NCI-H1417 treated with DMSO at 0.1 percent for 48 hours (cell line): ENCODE measurements at regions not wholly inside any gene's neighbourhood (a gene's known extent, or its start where the extent isn't known, plus 50 kb on each side); places are given as distances from the start of the nearest gene placed in this dataset.
"Not testable (repeated sequence)": the region's sequence is repeated elsewhere in the genome, so short reads cannot be mapped to it uniquely, and the experiment has no call there.

Experiments used
- DNase-seq: peaks from one replicate; lab custom pipeline; 2025; lab: John Stamatoyannopoulos, UW

DNA sequence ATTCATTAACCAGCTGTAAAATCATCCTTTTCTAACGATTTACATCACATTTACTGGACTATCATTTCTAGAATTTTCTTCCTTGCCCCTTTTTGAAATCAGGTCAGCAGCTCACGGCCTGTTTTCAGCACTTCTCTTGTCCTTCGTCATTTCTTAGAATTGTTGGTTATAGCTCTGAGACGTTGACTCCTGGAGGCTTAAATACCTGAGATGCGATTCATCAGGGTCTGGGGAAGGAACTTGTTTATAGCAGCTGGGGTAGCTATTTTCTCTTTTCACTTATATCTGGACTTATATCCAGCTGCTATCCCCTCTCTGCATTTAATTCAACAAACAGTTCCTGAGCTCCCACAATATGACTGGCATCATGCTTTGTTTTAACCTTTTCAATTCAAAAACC is 338.7 kb upstream of the TNRC6C start:
- no peak for DNase-seq

- no peak for DNase-seq
These were observed 338.2 kb upstream of the TNRC6C start for GRCh38 chr17:77620282-77620681.

- not testable (repeated sequence) for DNase-seq
These were observed 336.4 kb upstream of the TNRC6C start for GRCh38 chr17:77622084-77622483.

DNA sequence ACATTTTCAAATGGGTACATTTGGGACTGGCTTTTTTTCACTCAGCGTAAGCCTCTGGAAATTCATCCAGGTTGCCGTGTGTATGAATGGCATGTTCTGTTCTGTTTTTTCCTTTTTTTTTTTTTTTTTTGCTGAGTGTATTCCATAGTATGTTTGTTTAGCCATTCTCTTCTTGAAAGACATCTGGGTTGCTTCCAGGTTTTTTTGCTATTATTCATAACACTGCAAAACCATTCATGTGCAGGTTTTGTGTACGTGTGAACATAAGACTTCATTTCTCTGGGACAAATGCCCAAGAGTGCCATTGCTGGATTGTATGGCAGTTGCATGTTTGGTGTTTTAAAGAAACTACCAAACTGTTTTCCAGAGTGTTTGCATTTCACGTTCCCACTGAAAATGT is 335.9 kb upstream of the TNRC6C start:
- no peak for DNase-seq

- not testable (repeated sequence) for DNase-seq
These were observed 335.2 kb upstream of the TNRC6C start for GRCh38 chr17:77623321-77623720.

DNA sequence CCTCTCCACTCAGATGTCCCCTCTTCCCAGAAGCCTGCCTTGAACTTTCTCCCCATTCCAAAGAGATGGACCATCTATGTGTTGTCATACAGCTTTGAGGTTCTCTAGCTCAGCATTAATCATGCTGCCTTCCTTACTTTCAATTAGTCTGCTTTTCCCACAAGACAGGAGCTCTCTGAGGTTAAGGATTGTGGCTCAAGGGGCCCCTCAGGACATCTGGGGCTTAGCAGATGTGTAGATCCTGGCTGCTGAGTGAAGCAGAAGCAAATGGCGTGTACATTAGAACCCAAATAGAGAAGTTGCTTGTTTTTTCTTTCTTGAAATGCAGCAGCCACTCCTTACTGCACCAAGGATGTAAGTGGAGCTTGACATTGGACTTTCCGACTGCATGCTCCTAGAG is 330.5 kb upstream of the TNRC6C start:
- no peak for DNase-seq

- not testable (repeated sequence) for DNase-seq
These were observed 329.2 kb upstream of the TNRC6C start for GRCh38 chr17:77629284-77629683.

- no peak for DNase-seq
These were observed 327.2 kb upstream of the TNRC6C start for GRCh38 chr17:77631307-77631706.

DNA sequence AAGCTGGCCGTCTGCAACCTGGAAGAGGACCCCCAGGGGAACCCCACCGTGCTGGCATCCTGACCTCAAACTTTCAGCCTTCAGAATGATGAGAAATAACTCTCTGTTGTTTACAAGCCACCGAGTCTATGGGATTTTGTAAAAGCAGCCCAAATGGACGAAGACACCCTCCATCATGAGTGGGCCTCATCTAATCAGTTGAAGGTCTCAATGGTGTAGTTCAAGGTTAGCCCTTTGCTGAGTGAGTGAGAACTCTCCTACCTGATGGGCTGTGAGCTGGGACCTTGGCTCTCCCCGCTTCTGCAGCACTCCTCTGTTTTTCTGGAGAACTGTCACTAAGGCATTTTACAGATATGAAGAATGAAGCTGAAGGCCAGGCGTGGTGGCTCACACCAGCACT is 325.9 kb upstream of the TNRC6C start:
- DNase-seq: no peak

GRCh38 chr17:77634710-77635109 is 323.8 kb upstream of the TNRC6C start:
- no peak for DNase-seq

GRCh38 chr17:77635176-77635575 is 323.3 kb upstream of the TNRC6C start:
- no peak for DNase-seq

GRCh38 chr17:77635785-77636184 is 322.7 kb upstream of the TNRC6C start:
- not testable (repeated sequence) for DNase-seq

DNA sequence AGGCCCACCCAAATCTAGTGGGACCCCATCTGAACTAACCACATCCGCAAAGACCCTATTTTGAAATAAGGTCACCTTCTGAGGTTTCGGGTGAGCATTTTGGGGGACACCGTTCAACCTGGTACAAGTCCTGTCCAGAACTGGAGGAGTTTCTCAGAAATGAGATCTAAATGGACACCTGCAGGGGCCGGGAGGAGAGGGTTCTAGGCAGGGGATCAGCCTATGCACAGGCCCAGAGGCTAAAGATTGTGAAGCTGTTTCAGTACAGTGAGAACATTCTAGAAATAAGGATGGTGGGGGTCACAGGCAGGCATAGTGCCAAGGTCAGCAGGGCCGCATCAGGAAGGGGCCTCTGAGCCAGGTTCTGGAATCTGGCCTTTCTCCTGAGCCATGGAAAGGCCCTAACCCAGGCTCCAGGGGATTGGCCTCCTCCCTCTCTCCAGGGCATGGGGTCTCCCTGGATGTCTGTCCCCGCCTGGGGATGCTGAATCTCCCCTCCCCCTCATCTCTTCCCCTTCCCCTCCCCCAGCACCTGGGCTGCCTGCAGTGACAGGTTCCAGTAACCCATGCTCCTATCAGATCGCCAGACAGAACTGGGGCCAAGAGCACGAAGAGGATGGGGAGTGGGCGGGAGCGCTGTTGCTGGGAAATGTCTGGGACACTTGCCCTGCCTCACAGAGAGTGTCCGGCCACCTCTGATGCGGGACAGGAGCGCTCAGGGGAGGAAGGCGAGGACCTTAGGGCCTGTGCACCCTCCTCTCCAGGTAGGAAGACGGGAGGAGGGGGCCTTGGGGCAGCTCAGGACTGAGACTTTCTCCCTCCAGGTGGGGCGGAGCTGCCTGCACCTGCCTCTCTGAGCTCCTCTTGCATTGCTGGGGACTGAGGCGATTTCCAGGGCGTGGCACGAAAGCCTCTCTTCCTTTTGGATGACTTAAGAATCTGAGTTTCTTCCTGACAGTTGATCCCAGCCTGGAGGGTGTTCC is 321.4 kb upstream of the TNRC6C start:
- DNase-seq: no peak

DNA sequence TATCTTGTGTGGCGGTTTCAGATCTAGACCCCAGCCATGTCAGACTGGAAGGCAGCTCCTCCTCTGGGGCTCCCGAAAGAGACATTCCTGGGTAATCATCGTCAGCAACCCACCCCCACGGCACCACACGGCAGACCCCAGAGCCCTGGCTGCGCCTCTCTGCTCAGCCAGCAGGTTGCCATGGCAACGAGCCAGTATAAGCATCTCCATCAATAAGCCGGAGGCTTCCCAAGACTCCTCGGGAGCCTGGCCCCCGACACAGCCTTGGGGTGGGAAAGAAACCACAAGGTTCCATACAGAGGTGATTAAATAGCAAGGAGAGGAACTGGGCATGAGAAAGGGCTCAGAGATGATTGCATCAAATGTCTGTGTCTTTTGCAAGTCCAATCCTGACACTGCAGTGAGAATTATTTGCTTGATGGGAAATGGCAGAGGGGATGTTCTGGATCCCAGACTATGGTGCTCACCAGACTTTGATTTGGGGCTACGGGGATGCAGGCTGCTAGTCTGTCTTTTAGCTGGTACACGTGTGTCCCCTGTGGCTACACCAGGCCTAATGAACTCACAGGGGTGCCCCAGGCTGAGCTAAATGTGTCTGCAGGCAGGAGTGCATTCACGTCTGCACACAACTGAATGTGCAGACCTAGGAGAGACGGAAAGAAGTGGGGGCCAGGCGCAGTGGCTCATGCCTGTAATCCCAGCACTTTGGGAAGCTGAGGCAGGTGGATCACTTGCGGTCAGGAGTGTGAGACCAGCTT is 320.5 kb upstream of the TNRC6C start:
- DNase-seq: no peak

DNA sequence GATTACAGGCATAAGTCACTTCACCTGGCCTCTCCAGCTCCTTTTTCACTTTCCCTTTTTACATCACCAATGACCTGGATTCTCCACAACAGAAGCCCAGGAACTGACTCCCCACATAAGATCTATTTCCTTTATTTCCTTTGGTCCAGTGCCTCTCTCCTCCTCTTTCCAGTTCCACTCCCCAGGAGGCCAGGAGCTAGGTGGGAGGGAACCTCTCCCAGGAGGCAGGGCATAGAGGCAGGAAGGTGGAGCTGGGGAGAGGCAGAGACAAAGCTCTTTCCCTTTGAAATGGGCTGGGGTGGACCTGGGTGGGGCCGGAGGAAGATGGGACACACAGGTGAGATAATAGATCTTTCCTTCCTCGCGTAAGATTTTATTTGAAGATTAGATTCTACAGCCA is 318.3 kb upstream of the TNRC6C start:
- DNase-seq: no peak

DNA sequence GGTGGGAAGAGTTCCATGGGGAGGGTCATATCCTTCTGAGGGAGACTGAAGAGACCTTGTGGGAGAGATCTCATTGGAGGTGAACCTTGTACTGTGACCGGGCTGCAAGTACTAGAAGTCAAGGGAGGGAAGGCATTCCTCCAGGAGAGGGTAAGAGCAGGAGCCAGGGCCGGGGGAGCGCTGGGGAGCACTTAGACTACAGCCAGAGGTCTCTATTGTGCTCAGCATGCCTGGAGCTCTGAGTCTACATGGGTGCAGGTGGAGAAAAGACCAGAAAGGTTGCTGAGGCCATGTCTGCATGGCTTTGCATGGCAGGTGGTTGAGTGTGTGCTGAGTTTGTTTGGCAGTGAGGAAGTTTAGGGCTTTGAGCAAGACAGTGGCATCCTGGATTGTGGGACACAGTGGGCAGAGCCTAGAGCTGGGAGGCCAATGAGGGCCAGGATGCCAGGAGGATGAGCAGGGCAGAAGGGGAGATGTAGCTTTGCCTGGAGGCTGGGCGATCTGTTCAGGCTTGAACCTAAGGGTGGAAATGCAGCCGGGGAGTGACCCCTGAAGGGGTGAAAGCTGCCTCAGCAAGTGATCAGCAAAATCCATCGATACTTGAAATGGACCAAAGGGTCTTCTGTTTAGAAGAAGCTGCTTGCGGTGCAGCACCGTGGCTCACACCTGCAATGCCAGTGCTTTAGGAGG is 317.4 kb upstream of the TNRC6C start:
- DNase-seq: no peak

DNA sequence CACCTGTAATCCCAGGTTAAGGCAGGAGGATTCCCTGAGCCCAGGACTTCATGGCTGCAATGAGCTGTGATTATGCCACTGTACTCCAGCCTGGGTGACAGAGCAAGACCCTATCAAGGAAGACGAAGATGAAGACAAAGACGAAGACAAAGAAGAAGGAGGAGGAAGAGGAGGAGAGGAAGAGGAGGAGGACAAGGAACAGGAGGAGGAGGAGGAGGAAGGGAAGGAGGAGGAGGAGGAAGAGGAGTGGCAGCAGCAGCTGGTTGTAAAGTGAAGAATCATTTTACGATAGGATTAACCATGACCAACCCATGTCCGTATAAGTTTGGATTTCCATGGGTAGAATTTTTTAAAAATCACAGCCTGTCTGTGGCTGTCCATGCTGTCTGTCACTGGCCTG is 316.8 kb upstream of the TNRC6C start:
- no peak for DNase-seq

DNA sequence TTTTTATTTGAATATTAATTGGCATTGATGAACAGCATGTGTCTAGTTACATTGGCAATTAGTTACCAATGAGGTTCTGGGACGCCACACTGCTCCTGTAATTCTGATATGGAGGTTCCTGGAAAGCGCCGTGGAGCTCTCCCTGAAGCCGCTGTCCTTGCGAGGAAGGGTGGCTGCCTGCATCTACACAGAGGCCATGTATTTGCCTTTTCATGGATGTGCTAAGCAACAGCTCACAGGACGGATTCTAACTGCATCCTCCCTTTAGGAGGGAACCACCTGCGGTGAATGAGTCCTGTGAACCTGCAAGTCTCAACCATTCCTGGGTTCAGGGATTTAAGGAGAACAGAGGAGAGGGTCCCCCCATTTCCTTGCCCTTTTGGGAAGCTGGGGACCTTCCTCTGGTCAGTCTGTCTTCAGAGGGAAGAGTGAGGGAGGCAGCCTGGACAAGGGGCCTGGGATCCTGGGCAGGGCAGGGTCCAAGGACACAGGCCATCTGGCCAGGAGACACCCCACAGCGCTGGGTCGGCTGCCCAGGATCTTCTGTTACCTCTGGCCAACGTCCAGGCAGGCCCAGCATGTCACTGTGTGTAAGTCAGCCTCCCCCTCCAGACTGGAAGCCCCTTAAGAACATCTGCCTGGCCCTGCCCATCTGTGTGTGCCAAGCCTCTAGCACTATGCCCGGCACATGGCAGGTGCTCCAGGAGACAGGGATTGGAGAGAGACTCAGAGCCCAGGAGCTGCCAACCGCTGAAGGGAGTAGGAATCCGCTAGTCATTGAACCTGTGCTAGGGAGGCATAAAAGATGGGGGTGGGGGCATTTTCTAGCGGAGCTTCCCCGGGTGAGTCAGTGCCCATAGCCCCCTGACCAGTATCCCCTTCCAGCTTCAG is 314.1 kb upstream of the TNRC6C start:
- DNase-seq: no peak

DNA sequence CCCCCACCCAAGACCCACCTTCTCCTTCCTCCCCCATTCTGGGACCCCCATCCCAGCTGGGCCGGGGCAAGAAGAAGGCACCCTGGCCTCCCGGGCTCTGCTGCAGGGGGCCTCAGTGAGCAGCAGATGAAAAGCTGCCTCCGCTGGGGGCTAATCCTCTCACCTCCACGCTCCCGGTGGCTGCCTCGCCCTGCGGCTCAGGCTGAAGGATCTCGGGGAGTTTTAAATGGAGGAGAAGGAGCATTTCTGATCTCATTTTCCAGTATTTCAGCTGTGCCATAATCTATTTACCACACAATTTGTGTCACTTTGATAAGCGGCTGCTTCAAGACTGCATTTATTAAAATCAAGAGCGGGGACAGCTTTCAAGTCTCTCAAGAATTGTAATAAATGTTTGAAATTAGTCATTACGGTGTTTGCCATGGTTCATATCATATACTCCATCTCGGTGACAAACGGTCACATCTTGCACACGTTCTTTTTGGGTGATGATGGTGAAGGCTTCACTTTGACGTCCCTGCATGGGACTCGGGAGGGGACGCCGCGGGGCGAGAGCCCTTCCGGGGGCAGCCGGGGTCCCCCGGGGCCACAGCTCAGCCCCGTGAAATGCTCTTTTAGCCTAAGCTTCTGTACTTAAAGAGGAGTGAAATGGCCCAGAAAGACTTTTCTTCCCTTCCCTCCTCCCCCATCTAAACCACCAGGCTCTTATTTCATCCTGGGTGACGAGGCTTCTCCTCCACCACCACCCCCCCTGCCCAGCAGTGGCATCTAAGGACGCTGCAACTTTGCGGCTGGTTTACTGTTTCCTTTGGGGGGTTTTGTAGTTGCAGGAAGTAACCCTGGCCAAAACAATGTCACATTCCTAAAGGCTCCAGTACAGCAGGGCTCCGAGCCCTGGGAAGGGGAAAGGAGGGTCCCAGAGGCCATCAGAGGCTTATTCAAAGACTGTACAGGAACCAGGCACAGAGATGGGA is 313.1 kb upstream of the TNRC6C start:
- DNase-seq: no peak

GRCh38 chr17:77646046-77646430 is 312.5 kb upstream of the TNRC6C start:
- no peak for DNase-seq
